ENCODE measurements at regions not wholly inside any gene's neighbourhood (a gene's known extent, or its start where the extent isn't known, plus 50 kb on each side); places are given as distances from the start of the nearest gene placed in this dataset.

DNA sequence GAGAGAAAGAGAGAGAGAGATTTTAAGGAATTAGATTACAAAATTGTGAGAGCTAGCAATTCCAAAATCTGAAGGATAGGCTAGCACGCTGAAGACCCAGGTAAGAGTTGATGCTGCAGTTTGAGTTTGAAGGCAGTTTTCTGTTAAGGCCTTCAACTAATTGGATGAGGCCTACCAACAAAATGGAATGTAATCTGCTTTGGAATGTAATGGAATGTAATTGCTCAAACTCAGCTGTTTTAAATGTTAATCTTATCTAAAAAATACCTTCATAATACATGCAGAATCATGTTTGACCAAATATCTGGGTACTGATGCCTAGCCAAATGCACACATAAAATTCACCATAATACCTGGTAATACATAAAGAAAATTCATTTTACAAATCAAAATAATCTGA is 976.1 kb downstream of the LTN1 start:
- no peak for TF ChIP-seq FOXA1 (IDR thresholded peaks at IDR 0.05)
- TF ChIP-seq SP1 (IDR thresholded peaks at IDR 0.05), result no peak
- no peak for TF ChIP-seq NFRKB (IDR thresholded peaks at IDR 0.05)
- no peak for TF ChIP-seq FOXM1 (IDR thresholded peaks at IDR 0.05; ENCODE audit: borderline replicate concordance)
- TF ChIP-seq TARDBP (IDR thresholded peaks at IDR 0.05), result no peak
- TF ChIP-seq, protein P1, sequence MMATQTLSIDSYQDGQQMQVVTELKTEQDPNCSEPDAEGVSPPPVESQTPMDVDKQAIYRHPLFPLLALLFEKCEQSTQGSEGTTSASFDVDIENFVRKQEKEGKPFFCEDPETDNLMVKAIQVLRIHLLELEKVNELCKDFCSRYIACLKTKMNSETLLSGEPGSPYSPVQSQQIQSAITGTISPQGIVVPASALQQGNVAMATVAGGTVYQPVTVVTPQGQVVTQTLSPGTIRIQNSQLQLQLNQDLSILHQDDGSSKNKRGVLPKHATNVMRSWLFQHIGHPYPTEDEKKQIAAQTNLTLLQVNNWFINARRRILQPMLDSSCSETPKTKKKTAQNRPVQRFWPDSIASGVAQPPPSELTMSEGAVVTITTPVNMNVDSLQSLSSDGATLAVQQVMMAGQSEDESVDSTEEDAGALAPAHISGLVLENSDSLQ (IDR thresholded peaks at IDR 0.05), result no peak
- no peak for TF ChIP-seq CTBP1 (IDR thresholded peaks at IDR 0.05; ENCODE audit: borderline replicate concordance)

Measured in HEK293T (cell line).